A549 (cell line): ENCODE measurements at regions not wholly inside any gene's neighbourhood (a gene's known extent, or its start where the extent isn't known, plus 50 kb on each side); places are given as distances from the start of the nearest gene placed in this dataset.
A peak's percentile ranks its signal among the peaks of the same experiment; 100 is the strongest.

ENCODE experiments used
- ATAC-seq, 2 experiments: fragments of 200-7000 bp in 1 of 2; fragments of >200 bp in 1 of 2; cut with Nextera tagmentation in 1 of 2; cut with Tn5 transposase in 1 of 2; 3 replicates each; pipeline versions ENCODE4 v1.8.0 to v1.9.1; 2018 to 2020; ENCODE audit warnings: mild to moderate bottlenecking in 1 of 2, moderate library complexity in 1 of 2
- CTCF ChIA-PET: fragments of 300-600 bp; sonication (Branson Sonifier 250); formaldehyde crosslinking; extraction: SDS; loops from one replicate; lab custom pipeline; 2021; ENCODE audit warnings: antibody characterized with exemption, inconsistent platforms; lab: Yijun Ruan, JAX
- POLR2A ChIA-PET: fragments of 350-600 bp; formaldehyde crosslinking; extraction: SDS; loops from one replicate; lab custom pipeline; 2021; ENCODE audit warnings: antibody characterized with exemption, inconsistent platforms; lab: Yijun Ruan, JAX
- DNase-seq, 2 experiments: peaks; one replicate each; pipeline versions ENCODE4 v3.0.0 to v3.0.0-alpha.2; 2011 to 2016; ENCODE audit warnings: low read depth in 1 of 2, low spot score in 1 of 2
- FAIRE-seq: peaks from 2 replicates; lab custom pipeline; 2011; peaks lifted over from hg19 to GRCh38; lab: Jason Lieb, UNC
- H3K27ac ChIP-seq, 2 experiments: fragments of >200 bp; sonication (Bioruptor Twin); formaldehyde crosslinking; 3 replicates each; pipeline ENCODE4 v1.5.1; 2016 to 2017
- H3K4me1 ChIP-seq: fragments of >200 bp; sonication (Bioruptor Twin); formaldehyde crosslinking; 3 replicates; pipeline ENCODE4 v1.6.1; 2016
- H3K4me2 ChIP-seq: fragments of >200 bp; sonication (Bioruptor Twin); formaldehyde crosslinking; 3 replicates; pipeline ENCODE4 v1.6.1; 2016
- H3K4me3 ChIP-seq: fragments of >200 bp; sonication (Bioruptor Twin); formaldehyde crosslinking; 3 replicates; pipeline ENCODE4 v1.5.1; 2016
- H3K9me3 ChIP-seq: fragments of >200 bp; sonication (Bioruptor Twin); formaldehyde crosslinking; 3 replicates; pipeline ENCODE4 v1.6.1; 2016
- ATOH8 ChIP-seq: fragments of 250-450 bp; sonication (Bioruptor Pico); IDR thresholded peaks from 2 replicates; pipeline ENCODE4 v1.5.0; 2020; ENCODE audit warnings: low read depth, mild to moderate bottlenecking, moderate library complexity
- CBX2 ChIP-seq: fragments of 200-600 bp; sonication (generic); IDR thresholded peaks from 2 replicates; pipeline ENCODE4 v1.6.1; 2016; ENCODE audit warnings: low read depth, mild to moderate bottlenecking, borderline replicate concordance
- CBX8 ChIP-seq: fragments of 200-600 bp; sonication (generic); IDR thresholded peaks from 2 replicates; pipeline ENCODE4 v1.6.1; 2016
- CHD4 ChIP-seq: fragments of 200-600 bp; sonication (generic); IDR thresholded peaks from 2 replicates; pipeline ENCODE4 v1.6.1; 2016; ENCODE audit warnings: antibody characterized with exemption, mild to moderate bottlenecking, borderline replicate concordance
- CTCF ChIP-seq: fragments of >200 bp; sonication (Bioruptor Twin); formaldehyde crosslinking; IDR thresholded peaks from 3 replicates; pipeline ENCODE4 v1.5.1; 2016
- EHF ChIP-seq: fragments of 250-450 bp; sonication (Bioruptor Pico); IDR thresholded peaks from 2 replicates; pipeline ENCODE4 v1.5.0; 2020; ENCODE audit warnings: mild to moderate bottlenecking
- ELK1 ChIP-seq: fragments of 150-350 bp; IDR thresholded peaks from 2 replicates; pipeline ENCODE4 v1.6.1; 2014; ENCODE audit warnings: low read depth, mild to moderate bottlenecking, low read length
- EP300 ChIP-seq, 2 experiments: fragments of >200 bp; sonication (Bioruptor Twin); formaldehyde crosslinking; IDR thresholded peaks; 2 replicates in 1 of 2; 3 replicates in 1 of 2; pipeline ENCODE4 v1.6.1; 2016 to 2017
- FOXS1 ChIP-seq: fragments of 250-450 bp; sonication (Bioruptor Pico); IDR thresholded peaks from 2 replicates; pipeline ENCODE4 v1.5.0; 2020; ENCODE audit warnings: mild to moderate bottlenecking, moderate library complexity
- HEYL ChIP-seq: fragments of 250-450 bp; sonication (Bioruptor Pico); IDR thresholded peaks from 2 replicates; pipeline ENCODE4 v1.8.0; 2021; ENCODE audit warnings: mild to moderate bottlenecking, moderate library complexity
- HMGXB4 ChIP-seq: fragments of 250-450 bp; sonication (Bioruptor Pico); IDR thresholded peaks from 2 replicates; pipeline ENCODE4 v1.5.0; 2021; ENCODE audit warnings: mild to moderate bottlenecking, moderate library complexity, borderline replicate concordance
- HOXB13 ChIP-seq: fragments of 250-450 bp; sonication (Bioruptor Pico); IDR thresholded peaks from 2 replicates; pipeline ENCODE4 v1.5.0; 2020; ENCODE audit warnings: low read depth, mild to moderate bottlenecking, moderate library complexity
- KDM1A ChIP-seq: fragments of 200-600 bp; sonication (generic); IDR thresholded peaks from 2 replicates; pipeline ENCODE4 v1.6.1; 2016; ENCODE audit warnings: low read depth, mild to moderate bottlenecking
- MAFK ChIP-seq: fragments of 450-650 bp; IDR thresholded peaks from 2 replicates; pipeline ENCODE4 v1.6.1; 2014; ENCODE audit not compliant: partially characterized antibody
- MAX ChIP-seq: IDR thresholded peaks from 2 replicates; pipeline ENCODE4 v1.6.1; 2012
- MAZ ChIP-seq: fragments of 150-350 bp; IDR thresholded peaks from 2 replicates; pipeline ENCODE4 v1.6.1; 2014; ENCODE audit warnings: antibody characterized with exemption, low read depth, low read length, borderline replicate concordance
- MYC ChIP-seq: IDR thresholded peaks from 2 replicates; pipeline ENCODE4 v1.6.1; 2012; ENCODE audit warnings: mild to moderate bottlenecking, inconsistent platforms, low read length, improper control_type of control experiment, borderline replicate concordance
- NPAS2 ChIP-seq: fragments of 250-450 bp; sonication (Bioruptor Pico); IDR thresholded peaks from 2 replicates; pipeline ENCODE4 v1.8.0; 2022; ENCODE audit warnings: mild to moderate bottlenecking, moderate library complexity, borderline replicate concordance
- RAD21 ChIP-seq, 2 experiments: fragments of >200 bp in 1 of 2; sonication (Bioruptor Twin) in 1 of 2; formaldehyde crosslinking in 1 of 2; IDR thresholded peaks in 1 of 2; conservative IDR thresholded peaks in 1 of 2; 2 replicates in 1 of 2; 3 replicates in 1 of 2; pipeline ENCODE4 v1.6.1; 2012 to 2018; ENCODE audit warnings: inconsistent platforms in 1 of 2
- RFX5 ChIP-seq: fragments of 450-650 bp; IDR thresholded peaks from 2 replicates; pipeline ENCODE4 v1.7.1; 2014; ENCODE audit warnings: antibody characterized with exemption, mild to moderate bottlenecking, moderate library complexity
- SMC3 ChIP-seq: fragments of >200 bp; sonication (Bioruptor Twin); formaldehyde crosslinking; IDR thresholded peaks from 3 replicates; pipeline ENCODE4 v1.6.1; 2018; ENCODE audit warnings: inconsistent platforms
- TP53 ChIP-seq: fragments of 250-450 bp; sonication (Bioruptor Pico); IDR thresholded peaks from 2 replicates; pipeline ENCODE4 v1.5.0; 2021; ENCODE audit warnings: mild to moderate bottlenecking, moderate library complexity
- WGBS: methylation state at CpG from one replicate; pipeline ENCODE4 v1.1.6; 2017; ENCODE audit errors: missing lambda C conversion rate; 5-methylcytosine and 5-hydroxymethylcytosine counted together
- TF ChIP-seq, protein P1 (sequence below): fragments of 450-650 bp; IDR thresholded peaks from 2 replicates; pipeline ENCODE4 v1.6.1; 2014; ENCODE audit warnings: antibody characterized with exemption

- Histone ChIP-seq H3K9me3 (no peaks in the 10 kb centered on the region), H3K4me2 (no peak overlapping the region), H3K4me3 (no peak overlapping the region), H3K27ac (no peak overlapping the region), H3K4me1 (no peaks in the 10 kb centered on the region)
- FAIRE-seq (no peak), DNase-seq (peak in 1 of 2 experiments; percentile 4), ATAC-seq (no peak)
- TF ChIP-seq HOXB13, result no peak
- TF ChIP-seq TP53 (CRISPR knock-in tag), result no peak
- TF ChIP-seq NPAS2 (CRISPR knock-in tag), result no peak
- no peak for TF ChIP-seq ELK1
- no peak for TF ChIP-seq KDM1A
- no peak for TF ChIP-seq SMC3
- TF ChIP-seq RAD21 (conservative IDR thresholded peaks at IDR 0.05 in 1 of 2, IDR thresholded peaks at IDR 0.05 in 1 of 2), result no peak
- TF ChIP-seq MYC, result no peak
- no peak for TF ChIP-seq ATOH8 (CRISPR knock-in tag)
- TF ChIP-seq CTCF, result no peak
- no peak for TF ChIP-seq CBX8
- TF ChIP-seq MAZ, result no peak
- no peak for TF ChIP-seq RFX5
- no peak for TF ChIP-seq EHF (CRISPR knock-in tag)
- WGBS, result 57% methylated on average over 3 of the region's 3 CpGs
- ChIA-PET CTCF (no interaction called here), POLR2A (no interaction called here)
Measured at GRCh38 chr3:144085964-144086363, 114.3 kb downstream of the DIPK2A start.

DNA sequence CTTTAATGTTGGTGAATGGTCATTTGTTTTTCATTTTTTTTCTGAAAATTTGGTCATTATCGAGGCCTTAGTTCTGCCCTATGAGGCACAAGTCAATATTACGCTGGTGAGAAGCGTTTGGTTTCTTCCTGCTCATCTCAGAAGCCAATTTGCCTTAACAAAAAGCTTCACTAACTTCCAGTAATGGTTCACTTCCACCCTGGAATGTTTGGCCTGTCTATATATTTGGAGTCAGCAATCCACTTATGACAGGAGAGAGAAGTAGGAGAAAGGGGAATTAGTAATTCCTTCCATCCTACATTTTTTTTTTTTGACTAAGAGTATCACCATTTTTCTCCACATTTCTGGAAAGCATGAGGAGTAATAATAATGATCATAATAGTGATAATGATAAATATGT lies 124.4 kb downstream of the DIPK2A start:
- no peaks in the 10 kb centered on the region for H3K9me3 ChIP-seq
- no peaks in the 10 kb centered on the region for H3K4me1 ChIP-seq
- ATAC-seq (no peak), FAIRE-seq (no peak), DNase-seq (no peak)
- ChIA-PET POLR2A (no interaction called here), CTCF (interaction anchor here (0.7 to 1.7 kb wide), 2 partner anchors 8 to 22 kb away, joined by 3 to 5 read pairs; no protein-coding TSS in a partner anchor)
- no peak overlapping the region for H3K4me3 ChIP-seq
- TF ChIP-seq HMGXB4 (CRISPR knock-in tag), result no peak
- TF ChIP-seq HEYL (CRISPR knock-in tag), result no peak
- TF ChIP-seq FOXS1 (CRISPR knock-in tag), result no peak
- TF ChIP-seq MAFK, result no peak
- TF ChIP-seq CBX8, result no peak
- no peak for TF ChIP-seq CHD4
- no peak for TF ChIP-seq CBX2
- TF ChIP-seq MAX, result no peak
- TF ChIP-seq, protein P1, sequence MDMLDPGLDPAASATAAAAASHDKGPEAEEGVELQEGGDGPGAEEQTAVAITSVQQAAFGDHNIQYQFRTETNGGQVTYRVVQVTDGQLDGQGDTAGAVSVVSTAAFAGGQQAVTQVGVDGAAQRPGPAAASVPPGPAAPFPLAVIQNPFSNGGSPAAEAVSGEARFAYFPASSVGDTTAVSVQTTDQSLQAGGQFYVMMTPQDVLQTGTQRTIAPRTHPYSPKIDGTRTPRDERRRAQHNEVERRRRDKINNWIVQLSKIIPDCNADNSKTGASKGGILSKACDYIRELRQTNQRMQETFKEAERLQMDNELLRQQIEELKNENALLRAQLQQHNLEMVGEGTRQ, result no peak
- TF ChIP-seq CTCF, result no peak
- no peak for TF ChIP-seq EP300 (IDR thresholded peaks at IDR 0.05)
- no peak overlapping the region for H3K4me2 ChIP-seq
- 10% methylated on average over 3 of the region's 3 CpGs for WGBS
- no peak overlapping the region for H3K27ac ChIP-seq
